ENCODE measurements at regions not wholly inside any gene's neighbourhood (a gene's known extent, or its start where the extent isn't known, plus 50 kb on each side); places are given as distances from the start of the nearest gene placed in this dataset.

DNA sequence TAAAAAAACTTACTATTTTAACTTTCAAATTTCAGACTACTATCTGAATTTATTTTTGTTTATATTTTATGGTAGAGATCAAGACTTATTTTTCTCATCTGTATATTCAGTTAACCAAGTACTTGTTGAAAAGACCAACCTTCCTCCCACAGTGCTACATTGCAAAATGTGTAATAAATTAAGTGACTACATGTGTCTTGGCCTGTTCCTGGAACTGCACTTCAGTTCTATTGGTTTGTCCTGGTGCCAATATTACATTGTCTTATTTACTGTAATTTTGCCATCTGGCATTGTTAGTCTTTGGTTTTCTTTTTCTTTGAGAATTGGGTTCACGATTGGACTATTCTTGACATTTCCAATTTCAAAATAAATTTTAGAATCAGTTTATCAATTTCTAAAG is 138.4 kb upstream of the KCNMB2 start:
- Mint-ChIP-seq H3K27ac (no peak overlapping the region), H3K4me1 (ENCODE audit: low read depth) (no peaks in the 10 kb centered on the region), H3K36me3 (ENCODE audit: low read depth) (no peaks in the 10 kb centered on the region), H3K4me3 (ENCODE audit: low read depth) (no peak overlapping the region), H3K9me3 (no peaks in the 10 kb centered on the region), H3K27me3 (ENCODE audit: low read depth) (no peaks in the 10 kb centered on the region)
- intact Hi-C loops (cut with micrococcal nuclease), result no loop called here
- no peak for DNase-seq (ENCODE audit: low spot score)

DNA sequence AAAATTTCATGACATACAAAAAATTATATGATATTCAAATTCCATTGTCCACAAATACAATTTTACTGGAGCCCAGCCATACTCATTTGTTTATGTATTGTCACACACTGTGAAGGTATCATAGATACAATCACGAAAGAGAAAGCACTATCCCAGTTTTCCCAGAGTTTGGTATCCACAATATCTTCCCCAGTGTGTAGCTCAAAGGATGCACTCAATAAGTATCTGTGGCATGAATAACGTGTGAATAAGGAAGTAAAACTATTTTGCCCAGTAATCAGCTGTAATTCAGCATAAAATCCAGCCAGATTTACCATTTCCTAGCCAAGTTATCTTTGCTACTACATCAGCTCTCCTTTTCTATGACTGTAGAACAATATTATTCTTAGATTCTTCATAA is 131.3 kb upstream of the KCNMB2 start:
- no peaks in the 10 kb centered on the region for H3K36me3 Mint-ChIP-seq (ENCODE audit: low read depth)
- intact Hi-C loops (cut with micrococcal nuclease), result no loop called here
- H3K4me1 Mint-ChIP-seq (ENCODE audit: low read depth), result no peaks in the 10 kb centered on the region

DNA sequence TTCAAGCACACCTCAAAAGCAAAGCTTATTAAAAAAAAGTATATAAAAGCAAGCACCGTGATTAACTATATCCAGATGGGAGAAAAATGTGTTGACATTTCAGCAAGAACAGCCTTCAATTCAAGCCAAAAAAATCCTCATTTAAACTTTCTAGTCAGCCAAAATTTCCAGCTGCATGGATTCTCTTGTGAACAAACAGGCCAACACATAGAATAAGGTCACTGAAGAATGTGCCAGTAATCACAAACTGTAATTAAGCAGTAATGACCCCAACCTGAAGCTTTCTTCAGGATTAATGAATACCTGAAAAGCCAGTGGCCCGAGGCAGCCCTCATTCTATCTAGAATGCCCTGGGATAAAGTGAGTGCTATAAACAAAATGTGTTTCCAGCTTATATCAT is 130.7 kb upstream of the KCNMB2 start:
- intact Hi-C loops (cut with micrococcal nuclease), result no loop called here
- H3K9me3 Mint-ChIP-seq, result no peaks in the 10 kb centered on the region
- no peaks in the 10 kb centered on the region for H3K36me3 Mint-ChIP-seq (ENCODE audit: low read depth)
- H3K27me3 Mint-ChIP-seq (ENCODE audit: low read depth), result no peaks in the 10 kb centered on the region
- H3K4me1 Mint-ChIP-seq (ENCODE audit: low read depth), result no peaks in the 10 kb centered on the region
- no peak overlapping the region for H3K4me3 Mint-ChIP-seq (ENCODE audit: low read depth)
- DNase-seq (ENCODE audit: low spot score), result no peak
- no peak overlapping the region for H3K27ac Mint-ChIP-seq

More for the DNA sequence above, 131.3 kb upstream of the KCNMB2 start:
- Mint-ChIP-seq H3K27ac (no peak overlapping the region), H3K27me3 (ENCODE audit: low read depth) (no peaks in the 10 kb centered on the region), H3K4me3 (ENCODE audit: low read depth) (no peak overlapping the region), H3K9me3 (no peaks in the 10 kb centered on the region)
- DNase-seq (ENCODE audit: low spot score), result no peak

DNA sequence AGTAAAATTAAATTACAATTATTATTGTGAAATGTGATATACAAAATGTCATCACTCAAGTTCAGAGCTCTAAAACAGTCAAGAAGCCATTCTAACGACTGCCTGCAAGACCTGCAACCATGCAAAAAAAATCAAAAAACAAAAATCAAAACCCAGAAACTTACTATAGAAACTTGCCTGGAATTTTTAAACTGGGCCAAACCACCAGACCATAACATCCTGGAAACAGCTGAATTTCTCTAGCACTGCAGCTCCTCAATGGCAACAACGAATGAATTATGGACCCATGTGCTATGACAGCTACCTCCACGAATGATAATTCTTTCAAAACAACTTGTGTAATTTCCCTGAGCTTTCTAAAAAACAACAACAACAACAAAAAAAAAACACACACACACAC is 130.0 kb upstream of the KCNMB2 start:
- Mint-ChIP-seq H3K36me3 (ENCODE audit: low read depth) (no peaks in the 10 kb centered on the region), H3K9me3 (no peaks in the 10 kb centered on the region), H3K27ac (no peak overlapping the region), H3K27me3 (ENCODE audit: low read depth) (no peaks in the 10 kb centered on the region), H3K4me1 (ENCODE audit: low read depth) (no peaks in the 10 kb centered on the region), H3K4me3 (ENCODE audit: low read depth) (no peak overlapping the region)
- no peak for DNase-seq (ENCODE audit: low spot score)
- intact Hi-C loops (cut with micrococcal nuclease), result no loop called here

DNA sequence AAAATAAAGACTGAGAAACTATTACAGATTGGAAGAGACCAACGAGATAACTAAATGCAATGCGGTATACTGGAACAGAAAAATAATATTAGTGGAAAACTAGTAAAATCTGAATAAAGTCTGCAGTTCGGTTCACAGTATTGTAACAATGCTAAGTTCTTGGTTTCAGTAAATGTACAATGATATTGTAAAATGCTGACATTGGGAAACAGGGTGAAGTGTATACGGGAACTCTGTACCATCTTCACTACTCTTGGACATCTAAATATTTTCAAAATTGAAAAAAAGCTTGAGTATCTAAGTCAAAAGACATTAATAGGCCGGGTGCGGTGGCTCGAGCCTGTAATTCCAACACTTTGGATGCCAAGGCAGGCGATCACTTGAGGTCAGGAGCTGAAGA is 120.9 kb upstream of the KCNMB2 start:
- Mint-ChIP-seq H3K4me1 (ENCODE audit: low read depth) (no peaks in the 10 kb centered on the region), H3K36me3 (ENCODE audit: low read depth) (no peaks in the 10 kb centered on the region), H3K27ac (no peak overlapping the region), H3K27me3 (ENCODE audit: low read depth) (peaks cover 2% of the 10 kb centered on the region), H3K9me3 (no peaks in the 10 kb centered on the region), H3K4me3 (ENCODE audit: low read depth) (no peak overlapping the region)
- no peak for DNase-seq (ENCODE audit: low spot score)
- intact Hi-C loops (cut with micrococcal nuclease), result no loop called here

DNA sequence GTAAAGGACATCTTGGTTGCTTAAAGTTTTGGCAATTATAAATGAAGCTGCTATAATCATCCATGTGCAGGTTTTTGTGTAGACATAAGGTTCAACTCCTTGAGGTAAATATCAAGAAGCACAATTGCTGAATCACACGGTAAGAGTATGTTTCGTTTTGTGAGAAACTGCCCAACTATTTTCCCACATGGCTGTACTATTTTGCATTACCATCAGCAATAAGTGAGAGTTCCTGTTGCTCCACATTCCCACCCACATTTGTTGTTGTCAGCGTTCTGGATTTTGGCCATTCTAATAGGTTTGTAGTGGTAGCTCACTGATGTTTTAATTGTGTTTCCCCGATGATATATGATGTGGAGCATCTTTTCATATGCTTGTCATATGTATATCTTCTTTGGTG is 118.5 kb upstream of the KCNMB2 start:
- Mint-ChIP-seq H3K4me3 (ENCODE audit: low read depth) (no peak overlapping the region), H3K27ac (no peak overlapping the region), H3K36me3 (ENCODE audit: low read depth) (no peaks in the 10 kb centered on the region), H3K9me3 (no peaks in the 10 kb centered on the region), H3K27me3 (ENCODE audit: low read depth) (peaks cover 4% of the 10 kb centered on the region), H3K4me1 (ENCODE audit: low read depth) (no peaks in the 10 kb centered on the region)
- intact Hi-C loops (cut with micrococcal nuclease), result no loop called here
- DNase-seq (ENCODE audit: low spot score), result no peak

DNA sequence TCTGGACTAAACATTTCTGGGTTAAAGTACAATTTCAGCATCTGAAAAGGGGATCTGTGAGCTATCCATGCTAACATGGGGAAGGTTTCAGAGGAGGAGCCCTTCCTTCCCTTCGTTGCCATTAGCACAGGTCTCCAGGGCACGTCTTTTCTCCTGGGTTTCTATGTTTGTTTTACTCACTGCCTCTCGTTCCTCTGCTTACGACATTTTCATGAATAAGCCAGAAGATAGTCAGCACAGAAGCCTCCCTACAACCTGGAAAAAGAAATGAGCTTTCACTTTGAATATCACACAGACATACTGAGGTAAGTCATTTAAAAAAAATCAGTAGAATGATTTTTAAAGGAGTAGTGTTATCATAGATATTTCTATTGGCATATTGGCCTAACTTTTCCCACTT is 117.2 kb upstream of the KCNMB2 start:
- intact Hi-C loops (cut with micrococcal nuclease), result no loop called here
- Mint-ChIP-seq H3K27ac (no peak overlapping the region), H3K4me3 (ENCODE audit: low read depth) (no peak overlapping the region), H3K9me3 (no peaks in the 10 kb centered on the region), H3K4me1 (ENCODE audit: low read depth) (no peaks in the 10 kb centered on the region), H3K36me3 (ENCODE audit: low read depth) (no peaks in the 10 kb centered on the region), H3K27me3 (ENCODE audit: low read depth) (peaks cover 2% of the 10 kb centered on the region)
- DNase-seq (ENCODE audit: low spot score), result no peak

DNA sequence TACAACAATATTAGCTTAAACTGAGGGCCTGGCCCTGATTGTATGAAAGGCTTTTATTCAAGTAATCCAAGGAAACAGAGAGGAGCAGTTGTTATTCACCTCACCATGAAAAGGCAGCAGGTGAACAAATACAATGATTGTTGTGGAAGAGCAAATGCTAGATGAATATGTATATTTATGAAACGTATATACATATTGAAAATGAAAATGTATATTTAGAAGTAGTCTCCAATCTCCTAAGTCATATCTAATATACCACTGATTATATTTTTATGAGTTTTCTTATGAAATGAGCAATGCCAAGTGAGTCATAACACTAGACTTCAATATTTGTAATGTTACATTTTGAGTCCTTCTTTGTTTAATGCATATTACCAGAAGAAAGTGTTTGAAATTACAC is 116.2 kb upstream of the KCNMB2 start:
- H3K27ac Mint-ChIP-seq, result no peak overlapping the region
- no peaks in the 10 kb centered on the region for H3K9me3 Mint-ChIP-seq
- H3K36me3 Mint-ChIP-seq (ENCODE audit: low read depth), result no peaks in the 10 kb centered on the region
- no peaks in the 10 kb centered on the region for H3K4me1 Mint-ChIP-seq (ENCODE audit: low read depth)
- H3K27me3 Mint-ChIP-seq (ENCODE audit: low read depth), result peaks cover 2% of the 10 kb centered on the region
- intact Hi-C loops (cut with micrococcal nuclease), result no loop called here
- H3K4me3 Mint-ChIP-seq (ENCODE audit: low read depth), result no peak overlapping the region
- DNase-seq (ENCODE audit: low spot score), result no peak

DNA sequence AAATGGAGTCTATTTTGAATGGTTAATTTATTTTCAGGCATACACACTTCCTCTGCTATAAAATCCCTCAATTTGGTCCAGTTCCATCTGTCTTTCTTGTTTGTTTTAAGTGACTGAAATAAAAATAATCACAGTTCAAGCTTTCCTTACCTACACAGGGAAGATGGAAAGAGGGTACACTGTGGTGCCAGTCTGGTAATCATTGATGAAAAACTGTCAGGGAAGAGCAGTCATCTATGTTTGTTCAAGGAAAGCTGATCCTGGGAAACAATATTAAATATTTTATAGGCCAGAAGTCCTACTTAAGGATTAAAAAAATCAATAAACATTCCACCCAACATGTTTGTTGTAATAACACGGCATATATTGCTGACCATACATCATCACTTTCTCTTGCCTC is 115.2 kb upstream of the KCNMB2 start:
- Mint-ChIP-seq H3K9me3 (no peaks in the 10 kb centered on the region), H3K4me3 (ENCODE audit: low read depth) (no peak overlapping the region), H3K36me3 (ENCODE audit: low read depth) (no peaks in the 10 kb centered on the region), H3K4me1 (ENCODE audit: low read depth) (no peaks in the 10 kb centered on the region), H3K27ac (no peak overlapping the region), H3K27me3 (ENCODE audit: low read depth) (peaks cover 2% of the 10 kb centered on the region)
- intact Hi-C loops (cut with micrococcal nuclease), result no loop called here
- DNase-seq (ENCODE audit: low spot score), result no peak

DNA sequence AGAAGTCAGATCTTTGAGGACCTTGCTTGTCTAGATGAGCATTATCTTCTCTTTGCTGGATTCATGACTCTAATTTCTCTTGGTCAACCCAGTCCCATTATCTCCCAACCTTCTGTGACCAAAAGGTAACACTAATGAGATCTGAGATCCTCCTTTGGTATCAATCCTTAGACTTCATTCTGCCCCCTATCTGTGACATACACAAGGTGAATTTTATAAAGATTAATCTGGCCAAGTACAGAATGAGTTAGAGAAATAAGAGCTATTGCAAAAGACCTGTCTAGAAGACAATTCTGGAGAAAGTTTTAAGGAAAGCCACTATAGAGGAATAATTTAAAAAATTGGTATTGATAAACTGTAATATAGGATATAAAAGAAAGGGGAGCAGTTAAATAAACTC is 113.8 kb upstream of the KCNMB2 start:
- H3K4me1 Mint-ChIP-seq (ENCODE audit: low read depth), result no peaks in the 10 kb centered on the region
- peaks cover 2% of the 10 kb centered on the region for H3K27me3 Mint-ChIP-seq (ENCODE audit: low read depth)
- no peak overlapping the region for H3K27ac Mint-ChIP-seq
- H3K4me3 Mint-ChIP-seq (ENCODE audit: low read depth), result no peak overlapping the region
- no peak for DNase-seq (ENCODE audit: low spot score)
- no peaks in the 10 kb centered on the region for H3K36me3 Mint-ChIP-seq (ENCODE audit: low read depth)
- intact Hi-C loops (cut with micrococcal nuclease), result no loop called here
- no peaks in the 10 kb centered on the region for H3K9me3 Mint-ChIP-seq

DNA sequence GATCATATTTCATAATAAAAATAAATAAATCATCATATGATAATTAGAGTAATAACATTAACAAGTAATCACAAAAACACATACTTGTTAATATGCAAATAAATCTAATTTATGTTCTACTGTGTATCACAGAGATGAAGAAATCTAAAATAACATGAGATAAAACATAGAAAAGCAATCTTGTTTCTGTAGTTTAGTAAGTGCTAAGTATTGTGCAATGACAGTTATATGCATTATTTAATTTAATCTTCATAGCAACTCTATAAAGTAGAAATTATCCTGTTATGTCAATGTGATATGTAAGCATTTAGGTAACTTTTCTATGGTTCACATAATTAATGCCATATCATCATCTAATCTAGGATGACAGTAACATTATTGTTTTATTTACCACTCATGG is 108.2 kb upstream of the KCNMB2 start:
- Mint-ChIP-seq H3K4me1 (ENCODE audit: low read depth) (no peaks in the 10 kb centered on the region), H3K4me3 (ENCODE audit: low read depth) (no peak overlapping the region), H3K9me3 (no peaks in the 10 kb centered on the region), H3K27me3 (ENCODE audit: low read depth) (no peaks in the 10 kb centered on the region), H3K36me3 (ENCODE audit: low read depth) (no peaks in the 10 kb centered on the region), H3K27ac (no peak overlapping the region)
- intact Hi-C loops (cut with micrococcal nuclease), result no loop called here
- DNase-seq (ENCODE audit: low spot score), result no peak

DNA sequence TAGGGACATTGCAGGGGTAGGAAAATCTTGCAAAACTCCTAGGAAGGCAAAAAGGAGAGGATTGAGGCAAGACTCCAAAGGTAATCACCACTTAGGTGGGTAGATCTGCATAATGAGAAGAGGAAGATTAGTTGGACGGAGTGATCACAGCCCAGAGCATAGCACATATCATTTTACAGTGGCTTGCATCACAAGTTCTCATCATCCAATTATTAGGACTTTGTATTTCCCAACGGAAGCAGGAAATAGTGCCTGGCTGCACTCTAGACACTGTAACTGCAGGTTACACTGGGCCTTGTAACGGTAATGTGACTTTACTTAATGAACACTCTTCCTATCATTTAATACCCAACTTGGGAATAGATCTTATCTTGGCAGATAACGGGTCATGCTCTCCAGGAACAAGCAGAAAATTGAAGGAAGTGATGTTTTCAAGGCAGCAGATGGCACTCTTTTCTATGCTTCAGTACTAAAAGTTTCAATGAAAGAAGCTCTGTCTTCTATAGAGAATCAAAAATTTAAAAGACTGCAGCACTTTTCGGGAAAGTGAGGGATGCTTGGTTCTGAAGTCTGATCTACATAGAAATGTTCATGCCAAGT is 101.9 kb upstream of the KCNMB2 start:
- intact Hi-C loops (cut with micrococcal nuclease), result no loop called here
- no peaks in the 10 kb centered on the region for H3K27me3 Mint-ChIP-seq (ENCODE audit: low read depth)
- H3K4me1 Mint-ChIP-seq (ENCODE audit: low read depth), result no peaks in the 10 kb centered on the region
- DNase-seq (ENCODE audit: low spot score), result no peak
- H3K36me3 Mint-ChIP-seq (ENCODE audit: low read depth), result no peaks in the 10 kb centered on the region
- H3K4me3 Mint-ChIP-seq (ENCODE audit: low read depth), result no peak overlapping the region
- no peaks in the 10 kb centered on the region for H3K9me3 Mint-ChIP-seq
- no peak overlapping the region for H3K27ac Mint-ChIP-seq

DNA sequence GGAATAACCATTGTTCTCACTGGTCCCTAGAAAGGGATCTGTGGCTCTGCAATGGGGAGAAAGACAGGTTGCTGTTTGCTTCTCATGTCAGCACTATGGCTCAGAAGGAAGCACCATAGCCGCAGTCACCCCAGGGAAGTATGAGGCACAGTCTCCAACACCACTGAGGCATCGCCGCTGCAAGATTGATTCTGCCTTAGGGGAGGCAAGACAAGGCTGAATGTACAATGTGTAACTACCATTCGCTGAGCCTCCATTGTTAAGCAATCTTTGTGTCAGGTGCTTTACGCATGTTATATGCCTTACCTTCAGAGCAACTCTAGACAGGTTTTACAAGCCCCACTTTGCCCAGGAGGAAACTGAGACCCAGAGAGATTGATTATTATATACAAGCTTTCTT is 100.7 kb upstream of the KCNMB2 start:
- intact Hi-C loops (cut with micrococcal nuclease), result loop anchor here (5.0 kb wide), 1 partner anchor 887 kb away; the partner anchor contains the start of gene ZNF639
- no peaks in the 10 kb centered on the region for H3K4me1 Mint-ChIP-seq (ENCODE audit: low read depth)
- DNase-seq (ENCODE audit: low spot score), result no peak
- H3K36me3 Mint-ChIP-seq (ENCODE audit: low read depth), result no peaks in the 10 kb centered on the region
- no peak overlapping the region for H3K4me3 Mint-ChIP-seq (ENCODE audit: low read depth)
- H3K27me3 Mint-ChIP-seq (ENCODE audit: low read depth), result no peaks in the 10 kb centered on the region
- no peaks in the 10 kb centered on the region for H3K9me3 Mint-ChIP-seq
- no peak overlapping the region for H3K27ac Mint-ChIP-seq

DNA sequence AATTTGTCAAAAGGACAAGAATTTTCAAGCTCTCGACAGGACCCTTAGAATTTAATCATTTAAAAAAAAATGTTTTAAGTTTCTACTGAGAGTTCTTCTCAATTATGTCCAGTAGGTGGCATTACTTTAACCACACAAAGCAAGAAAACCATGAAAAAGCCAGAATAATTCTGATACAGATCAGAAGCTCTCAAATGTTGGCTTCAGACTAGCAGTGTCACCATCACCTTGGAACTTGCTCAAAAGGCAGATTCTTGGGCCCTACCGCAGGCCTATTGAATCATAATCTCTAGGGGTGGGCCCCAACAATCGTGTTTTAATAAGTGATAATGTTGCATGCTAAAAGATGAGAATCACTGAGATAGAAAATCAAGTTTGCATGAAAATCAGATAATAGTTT is 99.5 kb upstream of the KCNMB2 start:
- Mint-ChIP-seq H3K9me3 (no peaks in the 10 kb centered on the region), H3K27ac (no peak overlapping the region)

More for the DNA sequence above, 99.5 kb upstream of the KCNMB2 start:
- intact Hi-C loops (cut with micrococcal nuclease), result loop anchor here (2.0 to 5.0 kb wide), 2 partner anchors 530 to 886 kb away; partner anchors contain the start of gene ZNF639
- H3K4me1 Mint-ChIP-seq (ENCODE audit: low read depth), result no peaks in the 10 kb centered on the region
- no peak overlapping the region for H3K4me3 Mint-ChIP-seq (ENCODE audit: low read depth)
- no peaks in the 10 kb centered on the region for H3K36me3 Mint-ChIP-seq (ENCODE audit: low read depth)
- DNase-seq (ENCODE audit: low spot score), result no peak
- no peaks in the 10 kb centered on the region for H3K27me3 Mint-ChIP-seq (ENCODE audit: low read depth)
